ENCODE measurements at regions not wholly inside any gene's neighbourhood (a gene's known extent, or its start where the extent isn't known, plus 50 kb on each side); places are given as distances from the start of the nearest gene placed in this dataset.
"Not testable (repeated sequence)": the region's sequence is repeated elsewhere in the genome, so short reads cannot be mapped to it uniquely, and the experiment has no call there.

DNA sequence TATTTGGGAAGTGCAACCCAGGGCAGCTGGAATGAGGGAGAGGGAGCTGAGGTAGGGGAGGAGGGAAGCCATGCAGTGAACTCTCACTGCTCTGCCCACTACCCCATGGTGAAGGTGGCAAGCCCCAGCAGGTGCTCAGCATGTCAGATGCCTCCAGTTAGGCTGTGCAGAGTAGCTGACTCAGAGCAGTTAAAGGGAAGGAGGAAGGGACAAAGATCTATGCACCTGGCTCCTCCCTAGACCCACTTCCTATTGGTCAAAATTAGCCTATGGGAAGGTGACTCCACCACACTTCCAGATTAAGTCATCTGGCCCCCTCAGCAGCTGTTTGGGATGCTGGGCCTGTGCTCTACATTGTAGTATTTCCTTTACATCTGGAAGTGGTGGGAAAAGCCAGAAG is 125.7 kb upstream of the MTPN start:
- no peak overlapping the region for H2AFZ ChIP-seq (ENCODE audit: low read length)
- no peaks in the 10 kb centered on the region for H3K36me3 ChIP-seq (ENCODE audit: insufficient read depth, low read length)

GRCh38 chr7:136092714-136093113 is 115.6 kb upstream of the MTPN start:
- H3K79me2 ChIP-seq (ENCODE audit: insufficient read depth, low read length); H3F3A ChIP-seq (ENCODE audit: low read depth); H4K20me1 ChIP-seq (ENCODE audit: insufficient read depth, low read length, poor library complexity, severe bottlenecking); H3K27me3 ChIP-seq (ENCODE audit: insufficient read depth, low read length, poor library complexity, severe bottlenecking); H3K4me1 ChIP-seq (ENCODE audit: insufficient read depth, low read length, poor library complexity, severe bottlenecking); H2AFZ ChIP-seq (ENCODE audit: low read length); H3K9me2 ChIP-seq (replicated peaks; ENCODE audit: low read depth, low read length); H3K4me2 ChIP-seq (ENCODE audit: low read depth, low read length, poor library complexity, severe bottlenecking); H3K4me3 ChIP-seq (ENCODE audit: low read length, poor library complexity, severe bottlenecking); H3K36me3 ChIP-seq (ENCODE audit: insufficient read depth, low read length); H3K9ac ChIP-seq (ENCODE audit: low read depth, low read length, poor library complexity, severe bottlenecking); H3K9me3 ChIP-seq (ENCODE audit: insufficient read depth, low read depth, low read length): not testable (repeated sequence)

More for the DNA sequence above, 125.7 kb upstream of the MTPN start:
- H3K9ac ChIP-seq (ENCODE audit: low read depth, low read length, poor library complexity, severe bottlenecking) = no peak overlapping the region
- H3K4me3 ChIP-seq (ENCODE audit: low read length, poor library complexity, severe bottlenecking) = no peak overlapping the region
- no peaks in the 10 kb centered on the region for H3K27me3 ChIP-seq (ENCODE audit: insufficient read depth, low read length, poor library complexity, severe bottlenecking)
- no peak for TF ChIP-seq EZH2phosphoT487 (IDR thresholded peaks at IDR 0.05; ENCODE audit: borderline replicate concordance)
- TF ChIP-seq, protein P1, sequence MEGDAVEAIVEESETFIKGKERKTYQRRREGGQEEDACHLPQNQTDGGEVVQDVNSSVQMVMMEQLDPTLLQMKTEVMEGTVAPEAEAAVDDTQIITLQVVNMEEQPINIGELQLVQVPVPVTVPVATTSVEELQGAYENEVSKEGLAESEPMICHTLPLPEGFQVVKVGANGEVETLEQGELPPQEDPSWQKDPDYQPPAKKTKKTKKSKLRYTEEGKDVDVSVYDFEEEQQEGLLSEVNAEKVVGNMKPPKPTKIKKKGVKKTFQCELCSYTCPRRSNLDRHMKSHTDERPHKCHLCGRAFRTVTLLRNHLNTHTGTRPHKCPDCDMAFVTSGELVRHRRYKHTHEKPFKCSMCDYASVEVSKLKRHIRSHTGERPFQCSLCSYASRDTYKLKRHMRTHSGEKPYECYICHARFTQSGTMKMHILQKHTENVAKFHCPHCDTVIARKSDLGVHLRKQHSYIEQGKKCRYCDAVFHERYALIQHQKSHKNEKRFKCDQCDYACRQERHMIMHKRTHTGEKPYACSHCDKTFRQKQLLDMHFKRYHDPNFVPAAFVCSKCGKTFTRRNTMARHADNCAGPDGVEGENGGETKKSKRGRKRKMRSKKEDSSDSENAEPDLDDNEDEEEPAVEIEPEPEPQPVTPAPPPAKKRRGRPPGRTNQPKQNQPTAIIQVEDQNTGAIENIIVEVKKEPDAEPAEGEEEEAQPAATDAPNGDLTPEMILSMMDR (conservative IDR thresholded peaks at IDR 0.05; ENCODE audit: low read length) = no peak
- no peak overlapping the region for H3K4me2 ChIP-seq (ENCODE audit: low read depth, low read length, poor library complexity, severe bottlenecking)
- H3K9me3 ChIP-seq (ENCODE audit: insufficient read depth, low read depth, low read length) = no peaks in the 10 kb centered on the region
- H3K9me2 ChIP-seq (replicated peaks; ENCODE audit: low read depth, low read length) = no peaks in the 10 kb centered on the region
- H3K4me1 ChIP-seq (ENCODE audit: insufficient read depth, low read length, poor library complexity, severe bottlenecking) = no peaks in the 10 kb centered on the region
- H4K20me1 ChIP-seq (ENCODE audit: insufficient read depth, low read length, poor library complexity, severe bottlenecking) = no peaks in the 10 kb centered on the region
- H3F3A ChIP-seq (ENCODE audit: low read depth) = no peaks in the 10 kb centered on the region
- H3K79me2 ChIP-seq (ENCODE audit: insufficient read depth, low read length) = no peaks in the 10 kb centered on the region

DNA sequence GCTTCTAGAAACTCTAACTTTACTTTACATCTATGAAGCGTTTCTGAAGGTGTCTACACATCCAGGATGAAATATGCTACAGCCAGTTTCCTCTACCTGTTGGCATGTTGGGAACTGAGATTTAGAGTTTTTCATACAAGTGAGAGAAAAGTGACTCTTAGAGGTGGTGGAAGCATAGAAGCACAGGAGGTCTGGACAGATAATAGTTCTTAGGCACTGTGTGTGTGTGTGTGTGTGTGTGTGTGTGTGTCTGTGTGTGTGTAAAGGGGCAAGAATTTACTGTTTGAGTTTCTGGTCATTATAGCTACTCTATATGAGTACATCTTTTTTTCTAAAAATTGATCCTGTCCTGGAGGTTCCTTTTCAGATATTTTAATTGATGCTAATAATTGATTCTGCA is 110.7 kb upstream of the MTPN start:
- Histone ChIP-seq H3K79me2 (ENCODE audit: insufficient read depth, low read length) (no peaks in the 10 kb centered on the region), H4K20me1 (ENCODE audit: insufficient read depth, low read length, poor library complexity, severe bottlenecking) (no peaks in the 10 kb centered on the region), H3K4me3 (ENCODE audit: low read length, poor library complexity, severe bottlenecking) (no peak overlapping the region), H3K4me1 (ENCODE audit: insufficient read depth, low read length, poor library complexity, severe bottlenecking) (no peaks in the 10 kb centered on the region), H3K9me2 (replicated peaks; ENCODE audit: low read depth, low read length) (no peaks in the 10 kb centered on the region), H3K4me2 (ENCODE audit: low read depth, low read length, poor library complexity, severe bottlenecking) (no peak overlapping the region), H3K36me3 (ENCODE audit: insufficient read depth, low read length) (no peaks in the 10 kb centered on the region), H3F3A (ENCODE audit: low read depth) (no peaks in the 10 kb centered on the region), H3K9ac (ENCODE audit: low read depth, low read length, poor library complexity, severe bottlenecking) (no peak overlapping the region), H3K27me3 (ENCODE audit: insufficient read depth, low read length, poor library complexity, severe bottlenecking) (no peaks in the 10 kb centered on the region), H3K9me3 (ENCODE audit: insufficient read depth, low read depth, low read length) (no peaks in the 10 kb centered on the region; the same call in 1 of the 2 replicates), H2AFZ (ENCODE audit: low read length) (no peak overlapping the region)
- TF ChIP-seq EZH2phosphoT487 (IDR thresholded peaks at IDR 0.05; ENCODE audit: borderline replicate concordance) = no peak
- TF ChIP-seq, protein P1 (conservative IDR thresholded peaks at IDR 0.05; ENCODE audit: low read length) = no peak

DNA sequence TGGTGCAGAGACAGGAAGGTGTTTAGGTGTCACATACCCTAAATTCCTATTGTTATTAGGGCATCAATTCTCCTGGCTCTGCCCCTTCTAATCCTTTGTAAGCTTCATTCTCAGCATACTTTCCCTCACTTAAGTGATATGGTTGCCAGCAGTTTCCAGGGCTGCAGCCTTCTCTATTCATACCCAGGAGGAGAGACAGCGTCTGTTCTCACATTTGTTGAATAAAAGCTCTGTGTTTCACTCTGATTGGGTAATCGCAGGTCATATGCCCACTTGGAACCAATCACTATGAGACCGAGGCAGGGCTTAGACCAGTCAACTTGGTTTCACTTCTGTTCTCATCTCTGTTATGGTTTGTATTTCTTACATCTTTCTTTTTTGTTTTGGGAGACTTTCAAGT is 109.6 kb upstream of the MTPN start:
- Histone ChIP-seq H2AFZ (ENCODE audit: low read length) (peak overlapping the region; percentile 37; the same call in 1 of the 2 replicates), H3K4me2 (ENCODE audit: low read depth, low read length, poor library complexity, severe bottlenecking) (peak overlapping the region; percentile 11)

More for the DNA sequence above, 109.6 kb upstream of the MTPN start:
- Histone ChIP-seq H3K9me2 (replicated peaks; ENCODE audit: low read depth, low read length) (no peaks in the 10 kb centered on the region), H3K36me3 (ENCODE audit: insufficient read depth, low read length) (no peaks in the 10 kb centered on the region), H3K9me3 (ENCODE audit: insufficient read depth, low read depth, low read length) (no peaks in the 10 kb centered on the region; the same call in 1 of the 2 replicates), H3K4me1 (ENCODE audit: insufficient read depth, low read length, poor library complexity, severe bottlenecking) (no peaks in the 10 kb centered on the region), H3K79me2 (ENCODE audit: insufficient read depth, low read length) (no peaks in the 10 kb centered on the region), H3K4me3 (ENCODE audit: low read length, poor library complexity, severe bottlenecking) (peak overlapping the region; percentile 57), H3K27me3 (ENCODE audit: insufficient read depth, low read length, poor library complexity, severe bottlenecking) (no peaks in the 10 kb centered on the region), H4K20me1 (ENCODE audit: insufficient read depth, low read length, poor library complexity, severe bottlenecking) (no peaks in the 10 kb centered on the region), H3K9ac (ENCODE audit: low read depth, low read length, poor library complexity, severe bottlenecking) (no peak overlapping the region), H3F3A (ENCODE audit: low read depth) (no peaks in the 10 kb centered on the region)
- TF ChIP-seq, protein P1 (conservative IDR thresholded peaks at IDR 0.05; ENCODE audit: low read length) = no peak
- TF ChIP-seq EZH2phosphoT487 (IDR thresholded peaks at IDR 0.05; ENCODE audit: borderline replicate concordance) = no peak

Data from Loucy (cell line).